GM23248 (cell line): ENCODE measurements at regions not wholly inside any gene's neighbourhood (a gene's known extent, or its start where the extent isn't known, plus 50 kb on each side); places are given as distances from the start of the nearest gene placed in this dataset.

Experiments used
- DNase-seq: peaks from one replicate; pipeline ENCODE4 v3.0.0-alpha.2; 2015
- H2AFZ ChIP-seq: fragments of 200-600 bp; sonication (generic); 2 replicates; pipeline ENCODE4 v1.6.1; 2016; ENCODE audit warnings: antibody characterized with exemption
- H3F3A ChIP-seq: fragments of 200-600 bp; sonication (generic); 2 replicates; pipeline ENCODE4 v1.6.1; 2016; ENCODE audit warnings: mild to moderate bottlenecking, antibody characterized with exemption, mixed run types; ENCODE audit not compliant: insufficient read depth
- H3K27ac ChIP-seq: fragments of 200-600 bp; sonication (generic); 2 replicates; pipeline ENCODE4 v1.5.1; 2016; ENCODE audit warnings: mild to moderate bottlenecking
- H3K27me3 ChIP-seq: fragments of 200-600 bp; sonication (generic); replicated peaks from 2 replicates; pipeline ENCODE4 v1.6.1; 2016; ENCODE audit warnings: mild to moderate bottlenecking; ENCODE audit not compliant: insufficient read depth
- H3K36me3 ChIP-seq: fragments of 200-600 bp; sonication (generic); 2 replicates; pipeline ENCODE4 v1.6.1; 2016; ENCODE audit warnings: low read depth, mild to moderate bottlenecking
- H3K4me1 ChIP-seq: fragments of 200-600 bp; sonication (generic); 2 replicates; pipeline ENCODE4 v1.6.1; 2016; ENCODE audit warnings: mild to moderate bottlenecking; ENCODE audit not compliant: insufficient read depth
- H3K4me2 ChIP-seq: fragments of 200-600 bp; sonication (generic); one replicate; pipeline ENCODE4 v1.6.1; 2016; ENCODE audit warnings: mild to moderate bottlenecking; ENCODE audit not compliant: unreplicated experiment
- H3K4me3 ChIP-seq: fragments of 200-600 bp; sonication (generic); 2 replicates; pipeline ENCODE4 v1.5.1; 2016; ENCODE audit warnings: mild to moderate bottlenecking
- H3K79me2 ChIP-seq: fragments of 200-600 bp; sonication (generic); 2 replicates; pipeline ENCODE4 v1.6.1; 2016; ENCODE audit warnings: mild to moderate bottlenecking; ENCODE audit not compliant: insufficient read depth
- H3K9ac ChIP-seq: fragments of 200-600 bp; sonication (generic); 2 replicates; pipeline ENCODE4 v1.6.1; 2016; ENCODE audit warnings: mild to moderate bottlenecking
- H3K9me2 ChIP-seq: fragments of 200-600 bp; sonication (generic); 2 replicates; pipeline ENCODE4 v1.6.1; 2016; ENCODE audit warnings: mixed run types, mild to moderate bottlenecking, moderate library complexity; ENCODE audit not compliant: insufficient read depth
- H3K9me3 ChIP-seq: fragments of 200-600 bp; sonication (generic); one replicate; pipeline ENCODE4 v1.6.1; 2017; ENCODE audit warnings: low read depth
- H4K20me1 ChIP-seq: fragments of 200-600 bp; sonication (generic); 2 replicates; pipeline ENCODE4 v1.6.0; 2016; ENCODE audit not compliant: insufficient read depth
- EZH2 ChIP-seq: fragments of 200-600 bp; sonication (generic); IDR thresholded peaks from 2 replicates; pipeline ENCODE4 v1.6.1; 2018; ENCODE audit warnings: antibody characterized with exemption, mild to moderate bottlenecking; ENCODE audit not compliant: insufficient read depth, poor library complexity, severe bottlenecking
- EZH2phosphoT487 ChIP-seq: fragments of 200-600 bp; sonication (generic); IDR thresholded peaks from 2 replicates; pipeline ENCODE4 v1.6.1; 2018; ENCODE audit warnings: antibody characterized with exemption, moderate library complexity, mild to moderate bottlenecking, low read depth; ENCODE audit not compliant: insufficient read depth
- WGBS, 2 experiments: methylation state at CpG; one replicate each; pipeline ENCODE4 v1.1.6; 2015 to 2017; ENCODE audit warnings: low lambda C conversion rate in 2 of 2, low coverage in 1 of 2; ENCODE audit errors: missing lambda C conversion rate in 2 of 2; 5-methylcytosine and 5-hydroxymethylcytosine counted together
- in situ Hi-C: fragments of 300-500 bp; cut with MboI; formaldehyde crosslinking; loops from 2 replicates; pipeline ENCODE4 v1.15.0; 2020

GRCh38 chr11:128291007-128291406 lies 296.4 kb downstream of the ETS1 start:
- H2AFZ ChIP-seq = no peak overlapping the region
- H3K36me3 ChIP-seq = no peaks in the 10 kb centered on the region
- H3K4me3 ChIP-seq = no peak overlapping the region
- H3K4me1 ChIP-seq = peaks cover 9% of the 10 kb centered on the region
- no peak for TF ChIP-seq EZH2
- no peak for TF ChIP-seq EZH2phosphoT487
- no peak overlapping the region for H3K9ac ChIP-seq
- no peaks in the 10 kb centered on the region for H4K20me1 ChIP-seq
- in situ Hi-C loops = loop anchor here (10.0 kb wide), 1 partner anchor 344 kb away; no protein-coding TSS in a partner anchor
- no peaks in the 10 kb centered on the region for H3K79me2 ChIP-seq
- no peaks in the 10 kb centered on the region for H3K9me3 ChIP-seq
- H3K4me2 ChIP-seq = no peak overlapping the region
- H3K27ac ChIP-seq = no peak overlapping the region
- no peak for DNase-seq
- H3F3A ChIP-seq = no peaks in the 10 kb centered on the region
- WGBS, 2 experiments = 91 to 93% methylated on average over 8 of the region's 8 CpGs
- no peaks in the 10 kb centered on the region for H3K9me2 ChIP-seq
- no peaks in the 10 kb centered on the region for H3K27me3 ChIP-seq

GRCh38 chr11:128290106-128290840 lies 297.1 kb downstream of the ETS1 start:
- TF ChIP-seq EZH2 (no peak), EZH2phosphoT487 (no peak)
- H3K9me2 ChIP-seq = no peaks in the 10 kb centered on the region
- H3K9ac ChIP-seq = no peak overlapping the region
- in situ Hi-C loops = loop anchor here (10.0 kb wide), 1 partner anchor 345 kb away; no protein-coding TSS in a partner anchor
- WGBS, 2 experiments = 35 to 37% methylated on average over 16 of the region's 16 CpGs
- no peaks in the 10 kb centered on the region for H3K36me3 ChIP-seq
- H3K79me2 ChIP-seq = no peaks in the 10 kb centered on the region
- no peak overlapping the region for H2AFZ ChIP-seq
- H4K20me1 ChIP-seq = no peaks in the 10 kb centered on the region
- no peak overlapping the region for H3K4me2 ChIP-seq
- no peaks in the 10 kb centered on the region for H3F3A ChIP-seq
- no peak overlapping the region for H3K27ac ChIP-seq
- H3K4me3 ChIP-seq = no peak overlapping the region
- no peaks in the 10 kb centered on the region for H3K9me3 ChIP-seq
- no peaks in the 10 kb centered on the region for H3K27me3 ChIP-seq
- H3K4me1 ChIP-seq = peaks cover 9% of the 10 kb centered on the region
- DNase-seq = peak; percentile 84

- 72 to 73% methylated on average over 7 of the region's 7 CpGs for WGBS, 2 experiments
- H3F3A ChIP-seq = no peaks in the 10 kb centered on the region
- no peak overlapping the region for H3K4me2 ChIP-seq
- no peak overlapping the region for H3K4me3 ChIP-seq
- no peaks in the 10 kb centered on the region for H3K36me3 ChIP-seq
- no peak overlapping the region for H2AFZ ChIP-seq
- TF ChIP-seq EZH2 = no peak
- no peak for TF ChIP-seq EZH2phosphoT487
- H3K4me1 ChIP-seq = no peaks in the 10 kb centered on the region
- in situ Hi-C loops = loop anchor here (10.0 kb wide), 1 partner anchor 114 kb away; no protein-coding TSS in a partner anchor
- no peak for DNase-seq
- no peak overlapping the region for H3K9ac ChIP-seq
- no peaks in the 10 kb centered on the region for H3K9me2 ChIP-seq
- H3K27ac ChIP-seq = no peak overlapping the region
- no peaks in the 10 kb centered on the region for H4K20me1 ChIP-seq
- H3K9me3 ChIP-seq = no peaks in the 10 kb centered on the region
- no peaks in the 10 kb centered on the region for H3K27me3 ChIP-seq
- no peaks in the 10 kb centered on the region for H3K79me2 ChIP-seq
Measured at GRCh38 chr11:128289048-128289447, 298.3 kb downstream of the ETS1 start.

- no peak overlapping the region for H3K27ac ChIP-seq
- no peaks in the 10 kb centered on the region for H3F3A ChIP-seq
- H3K79me2 ChIP-seq = no peaks in the 10 kb centered on the region
- H4K20me1 ChIP-seq = no peaks in the 10 kb centered on the region
- no peaks in the 10 kb centered on the region for H3K9me2 ChIP-seq
- H3K9me3 ChIP-seq = no peaks in the 10 kb centered on the region
- peak; percentile 44 for DNase-seq
- TF ChIP-seq EZH2 (no peak), EZH2phosphoT487 (no peak)
- no peak overlapping the region for H3K4me2 ChIP-seq
- no peak overlapping the region for H2AFZ ChIP-seq
- H3K27me3 ChIP-seq = no peaks in the 10 kb centered on the region
- no peak overlapping the region for H3K9ac ChIP-seq
- H3K4me1 ChIP-seq = no peaks in the 10 kb centered on the region
- 83 to 85% methylated on average over 4 of the region's 4 CpGs for WGBS, 2 experiments
- no peaks in the 10 kb centered on the region for H3K36me3 ChIP-seq
- in situ Hi-C loops = loop anchor here (10.0 kb wide), 1 partner anchor 114 kb away; no protein-coding TSS in a partner anchor
- no peak overlapping the region for H3K4me3 ChIP-seq
Measured at GRCh38 chr11:128288368-128288767, 299.0 kb downstream of the ETS1 start.
